Activated naive CD8-positive, alpha-beta T cell (primary cell): ENCODE measurements at regions not wholly inside any gene's neighbourhood (a gene's known extent, or its start where the extent isn't known, plus 50 kb on each side); places are given as distances from the start of the nearest gene placed in this dataset.
"Not testable (repeated sequence)": the region's sequence is repeated elsewhere in the genome, so short reads cannot be mapped to it uniquely, and the experiment has no call there.

Experiments
- H3K27ac Mint-ChIP-seq: one replicate; pipeline ENCODE4 v1.8.0; 2021; ENCODE audit warnings: mixed read lengths
- H3K27me3 Mint-ChIP-seq: one replicate; pipeline ENCODE4 v1.8.0; 2021; ENCODE audit warnings: mixed read lengths
- H3K36me3 Mint-ChIP-seq: one replicate; pipeline ENCODE4 v1.8.0; 2021; ENCODE audit warnings: mixed read lengths
- H3K4me1 Mint-ChIP-seq: one replicate; pipeline ENCODE4 v1.8.0; 2021; ENCODE audit warnings: low read depth, mixed read lengths
- H3K4me3 Mint-ChIP-seq: one replicate; pipeline ENCODE4 v1.8.0; 2021; ENCODE audit warnings: mild to moderate bottlenecking, mixed read lengths
- H3K9me3 Mint-ChIP-seq: one replicate; pipeline ENCODE4 v1.8.0; 2021; ENCODE audit warnings: low read depth, mixed read lengths

DNA sequence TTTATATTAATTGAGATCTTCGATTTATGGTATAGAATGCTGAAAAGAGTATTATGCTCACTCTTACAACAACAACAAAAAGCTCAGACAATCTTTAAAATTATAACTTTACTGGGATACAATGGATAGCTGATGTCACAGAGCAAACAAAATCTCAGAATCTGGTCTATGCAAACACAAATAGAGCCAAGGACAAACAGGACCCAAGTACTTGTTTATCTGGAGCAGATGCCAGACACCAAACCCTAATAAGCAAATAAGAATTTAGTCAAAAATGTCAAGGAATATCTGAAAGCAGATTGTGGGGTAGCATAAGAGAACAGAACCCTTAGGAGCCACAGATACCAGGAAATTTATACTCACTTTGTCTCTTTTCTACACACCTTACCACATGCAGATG lies 302.2 kb downstream of the CGGBP1 start:
- H3K27ac Mint-ChIP-seq, result no peak overlapping the region
- H3K36me3 Mint-ChIP-seq, result no peaks in the 10 kb centered on the region
- no peak overlapping the region for H3K4me3 Mint-ChIP-seq
- no peaks in the 10 kb centered on the region for H3K4me1 Mint-ChIP-seq
- peaks cover 5% of the 10 kb centered on the region for H3K27me3 Mint-ChIP-seq
- H3K9me3 Mint-ChIP-seq, result no peaks in the 10 kb centered on the region

GRCh38 chr3:87755852-87756251 lies 303.0 kb downstream of the CGGBP1 start:
- Mint-ChIP-seq H3K9me3 (no peaks in the 10 kb centered on the region), H3K4me1 (no peaks in the 10 kb centered on the region), H3K4me3 (no peak overlapping the region), H3K27ac (no peak overlapping the region), H3K36me3 (no peaks in the 10 kb centered on the region), H3K27me3 (peaks cover 5% of the 10 kb centered on the region)

GRCh38 chr3:87742250-87742649 lies 316.6 kb downstream of the CGGBP1 start:
- no peaks in the 10 kb centered on the region for H3K4me1 Mint-ChIP-seq
- no peaks in the 10 kb centered on the region for H3K27me3 Mint-ChIP-seq
- peaks cover 21% of the 10 kb centered on the region for H3K9me3 Mint-ChIP-seq
- H3K27ac Mint-ChIP-seq, result no peak overlapping the region
- no peaks in the 10 kb centered on the region for H3K36me3 Mint-ChIP-seq
- H3K4me3 Mint-ChIP-seq, result no peak overlapping the region

- not testable (repeated sequence) for H3K4me3 Mint-ChIP-seq, H3K4me1 Mint-ChIP-seq, H3K27ac Mint-ChIP-seq, H3K36me3 Mint-ChIP-seq, H3K27me3 Mint-ChIP-seq
- H3K9me3 Mint-ChIP-seq, result peaks cover 21% of the 10 kb centered on the region
Observed at GRCh38 chr3:87740894-87741293, 317.9 kb downstream of the CGGBP1 start.

GRCh38 chr3:87737817-87738216 lies 321.0 kb downstream of the CGGBP1 start:
- H3K27me3 Mint-ChIP-seq, H3K4me3 Mint-ChIP-seq, H3K36me3 Mint-ChIP-seq, H3K4me1 Mint-ChIP-seq, H3K27ac Mint-ChIP-seq: not testable (repeated sequence)
- peaks cover 21% of the 10 kb centered on the region for H3K9me3 Mint-ChIP-seq

- H3K36me3 Mint-ChIP-seq, result no peaks in the 10 kb centered on the region
- no peaks in the 10 kb centered on the region for H3K4me1 Mint-ChIP-seq
- H3K27ac Mint-ChIP-seq, result no peak overlapping the region
- H3K4me3 Mint-ChIP-seq, result no peak overlapping the region
- H3K27me3 Mint-ChIP-seq, result no peaks in the 10 kb centered on the region
- H3K9me3 Mint-ChIP-seq, result no peaks in the 10 kb centered on the region
Observed at GRCh38 chr3:87733671-87734367, 325.0 kb downstream of the CGGBP1 start.

GRCh38 chr3:87732294-87732693 lies 326.5 kb downstream of the CGGBP1 start:
- no peaks in the 10 kb centered on the region for H3K27me3 Mint-ChIP-seq
- H3K27ac Mint-ChIP-seq, result no peak overlapping the region
- no peaks in the 10 kb centered on the region for H3K4me1 Mint-ChIP-seq

DNA sequence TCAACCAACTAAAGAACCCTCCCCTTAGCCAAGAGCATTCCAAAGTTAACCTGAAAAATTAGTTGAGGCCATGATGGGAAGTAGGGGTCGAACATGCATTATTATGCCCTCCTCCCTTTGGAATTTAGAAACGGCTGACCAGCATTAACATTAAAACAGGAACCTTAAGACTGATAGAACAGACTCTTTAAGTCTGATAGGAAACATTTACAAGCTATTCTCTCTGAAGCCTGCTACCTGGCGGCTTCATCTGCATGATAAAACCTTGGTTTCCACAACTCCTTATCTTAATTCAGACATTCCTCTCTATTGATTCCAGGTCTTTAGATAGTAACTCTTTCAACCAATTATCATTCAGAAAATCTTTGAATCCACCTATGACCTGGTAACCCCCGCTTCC lies 331.0 kb downstream of the CGGBP1 start:
- H3K27ac Mint-ChIP-seq, result no peak overlapping the region
- no peaks in the 10 kb centered on the region for H3K36me3 Mint-ChIP-seq
- H3K9me3 Mint-ChIP-seq, result peaks cover 5% of the 10 kb centered on the region
- no peak overlapping the region for H3K4me3 Mint-ChIP-seq
- H3K4me1 Mint-ChIP-seq, result no peaks in the 10 kb centered on the region
- H3K27me3 Mint-ChIP-seq, result no peaks in the 10 kb centered on the region

More at GRCh38 chr3:87732294-87732693, 326.5 kb downstream of the CGGBP1 start:
- H3K36me3 Mint-ChIP-seq, result no peaks in the 10 kb centered on the region
- H3K4me3 Mint-ChIP-seq, result no peak overlapping the region
- no peaks in the 10 kb centered on the region for H3K9me3 Mint-ChIP-seq

DNA sequence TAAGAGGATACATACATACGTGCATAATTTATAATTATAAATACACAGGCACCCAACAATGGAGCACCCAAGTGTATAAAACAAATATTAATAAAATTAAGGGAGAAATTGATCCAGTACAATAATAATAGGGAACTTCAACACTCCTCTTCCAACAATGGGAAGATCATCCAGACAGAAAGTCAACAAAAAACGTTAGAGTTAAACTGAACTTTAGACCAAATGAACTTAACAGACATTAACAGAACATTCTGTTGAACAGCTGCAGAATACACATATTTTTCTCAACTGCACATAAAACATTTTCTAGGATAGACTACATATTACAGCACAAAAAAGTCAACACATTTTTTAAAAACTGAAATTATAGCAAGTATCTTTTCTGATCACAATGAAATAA lies 339.7 kb downstream of the CGGBP1 start:
- H3K27me3 Mint-ChIP-seq, result no peaks in the 10 kb centered on the region
- no peak overlapping the region for H3K27ac Mint-ChIP-seq
- no peaks in the 10 kb centered on the region for H3K36me3 Mint-ChIP-seq
- no peaks in the 10 kb centered on the region for H3K4me1 Mint-ChIP-seq
- no peaks in the 10 kb centered on the region for H3K9me3 Mint-ChIP-seq
- no peak overlapping the region for H3K4me3 Mint-ChIP-seq

DNA sequence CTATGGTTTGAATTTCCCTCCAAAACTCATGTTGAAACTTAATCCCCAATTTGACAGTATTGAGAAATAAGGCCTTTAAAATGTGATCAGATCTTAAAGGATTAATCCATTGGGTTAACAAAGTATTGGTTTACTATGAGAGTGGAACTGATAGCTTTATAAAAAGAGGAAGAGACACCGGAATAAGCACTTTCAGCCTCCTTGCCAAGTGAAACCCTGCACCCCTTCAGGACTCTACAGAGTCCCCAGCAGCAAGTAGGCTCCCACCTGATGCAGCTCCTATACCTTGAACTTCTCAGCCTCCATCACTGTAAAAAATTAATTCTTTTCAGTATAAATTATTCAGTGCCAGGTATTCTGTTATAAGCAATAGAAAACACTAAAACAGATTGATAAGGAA lies 348.3 kb downstream of the CGGBP1 start:
- peaks cover 5% of the 10 kb centered on the region for H3K9me3 Mint-ChIP-seq

DNA sequence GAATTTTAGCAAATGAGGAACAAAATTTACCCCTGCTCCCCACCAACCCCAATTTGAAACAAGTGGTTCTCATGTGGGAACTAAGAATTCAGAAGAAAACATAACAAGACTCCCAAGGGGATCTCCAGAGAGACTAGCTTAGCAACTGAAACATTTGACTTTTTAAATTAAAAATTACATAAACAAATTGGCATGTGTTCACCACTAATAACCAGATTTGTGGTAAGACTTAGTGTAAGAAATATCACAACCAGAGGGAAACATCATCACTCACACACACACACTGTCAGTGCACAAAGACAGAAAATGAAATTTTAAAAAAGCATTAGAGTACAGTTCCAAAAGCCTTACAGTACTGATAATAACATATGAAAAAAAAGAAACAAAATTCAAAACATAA lies 348.8 kb downstream of the CGGBP1 start:
- H3K4me3 Mint-ChIP-seq, result no peak overlapping the region
- H3K9me3 Mint-ChIP-seq, result peaks cover 5% of the 10 kb centered on the region
- peaks cover 1% of the 10 kb centered on the region for H3K27me3 Mint-ChIP-seq
- no peak overlapping the region for H3K27ac Mint-ChIP-seq
- no peaks in the 10 kb centered on the region for H3K36me3 Mint-ChIP-seq
- H3K4me1 Mint-ChIP-seq, result no peaks in the 10 kb centered on the region

More for the DNA sequence above, 348.3 kb downstream of the CGGBP1 start:
- H3K4me3 Mint-ChIP-seq, result no peak overlapping the region
- H3K27me3 Mint-ChIP-seq, result peaks cover 1% of the 10 kb centered on the region
- no peaks in the 10 kb centered on the region for H3K4me1 Mint-ChIP-seq
- H3K36me3 Mint-ChIP-seq, result no peaks in the 10 kb centered on the region
- no peak overlapping the region for H3K27ac Mint-ChIP-seq

DNA sequence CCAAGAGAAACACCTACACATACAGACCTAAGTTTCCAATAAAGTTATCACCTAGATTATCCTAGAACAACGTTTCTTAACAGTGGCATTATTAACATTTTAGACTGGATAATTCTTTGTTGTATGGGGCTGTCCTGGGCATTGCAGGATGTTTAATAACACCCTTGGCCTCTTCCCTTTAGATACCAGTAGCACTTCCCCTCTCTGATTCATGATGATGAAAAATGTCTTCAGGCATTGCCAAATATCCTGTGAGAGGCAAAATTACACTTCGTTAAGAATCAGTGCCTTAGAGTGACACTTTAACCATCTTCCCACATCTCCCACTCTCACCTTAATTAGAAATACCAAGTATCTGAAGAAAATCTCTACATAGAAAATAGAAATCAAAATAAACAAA lies 352.6 kb downstream of the CGGBP1 start:
- peaks cover 1% of the 10 kb centered on the region for H3K27me3 Mint-ChIP-seq
- no peak overlapping the region for H3K4me3 Mint-ChIP-seq
- no peak overlapping the region for H3K27ac Mint-ChIP-seq
- H3K4me1 Mint-ChIP-seq, result no peaks in the 10 kb centered on the region
- H3K36me3 Mint-ChIP-seq, result no peaks in the 10 kb centered on the region
- peaks cover 5% of the 10 kb centered on the region for H3K9me3 Mint-ChIP-seq

GRCh38 chr3:87702600-87702999 lies 356.2 kb downstream of the CGGBP1 start:
- Mint-ChIP-seq H3K36me3 (no peaks in the 10 kb centered on the region), H3K9me3 (peaks cover 5% of the 10 kb centered on the region), H3K27me3 (no peaks in the 10 kb centered on the region), H3K27ac (no peak overlapping the region), H3K4me3 (no peak overlapping the region), H3K4me1 (no peaks in the 10 kb centered on the region)

DNA sequence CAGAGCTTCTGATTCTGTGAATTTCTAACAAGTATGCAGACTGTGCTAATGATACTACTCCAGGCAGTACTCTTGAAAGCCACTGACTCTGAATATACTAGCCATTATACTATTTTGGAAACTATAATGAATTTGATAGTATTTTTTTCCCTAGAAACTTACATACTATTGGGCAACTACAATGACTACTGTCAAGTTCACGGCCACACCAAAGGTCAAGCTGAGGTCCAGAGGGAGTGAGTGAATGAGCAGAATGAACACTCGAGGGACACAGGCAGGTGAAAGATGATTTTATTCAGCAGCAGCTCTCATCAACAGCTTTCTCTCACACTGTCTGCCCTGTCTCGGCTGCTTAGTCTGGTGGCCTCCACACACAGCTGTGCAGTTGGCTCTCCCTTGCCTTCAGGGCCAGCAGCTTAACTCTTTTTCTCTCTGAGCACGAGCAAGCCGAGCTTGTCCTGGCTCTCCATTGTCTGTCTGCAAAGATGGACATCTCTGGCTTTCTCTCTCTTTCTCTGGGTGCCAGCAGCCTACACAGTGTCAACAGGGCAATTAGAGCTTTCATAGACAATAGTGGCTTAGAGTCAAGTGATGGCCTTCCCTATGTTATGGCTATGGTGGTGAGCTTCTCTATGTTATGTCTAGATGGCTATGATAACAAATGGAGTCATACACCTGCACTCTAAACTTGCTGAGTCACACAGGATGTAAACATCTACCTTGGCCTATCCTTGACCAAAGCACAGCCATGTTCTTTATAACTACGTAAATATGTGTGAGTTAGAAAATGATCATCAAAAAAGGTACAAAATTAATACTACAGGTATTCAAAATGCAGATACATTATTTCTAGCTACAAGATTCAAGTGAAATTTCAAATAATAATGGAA lies 362.4 kb downstream of the CGGBP1 start:
- Mint-ChIP-seq H3K4me3 (no peak overlapping the region), H3K9me3 (no peaks in the 10 kb centered on the region), H3K36me3 (no peaks in the 10 kb centered on the region), H3K27ac (no peak overlapping the region), H3K4me1 (no peaks in the 10 kb centered on the region), H3K27me3 (no peaks in the 10 kb centered on the region)

- Mint-ChIP-seq H3K27me3 (no peaks in the 10 kb centered on the region), H3K36me3 (no peaks in the 10 kb centered on the region), H3K9me3 (peaks cover 3% of the 10 kb centered on the region), H3K27ac (no peak overlapping the region), H3K4me1 (no peaks in the 10 kb centered on the region), H3K4me3 (no peak overlapping the region)
Observed at GRCh38 chr3:87694678-87695077, 364.1 kb downstream of the CGGBP1 start.
